HG03139 (cell line): ENCODE measurements at regions not wholly inside any gene's neighbourhood (a gene's known extent, or its start where the extent isn't known, plus 50 kb on each side); places are given as distances from the start of the nearest gene placed in this dataset.
A peak's percentile ranks its signal among the peaks of the same experiment; 100 is the strongest.
"Not testable (repeated sequence)": the region's sequence is repeated elsewhere in the genome, so short reads cannot be mapped to it uniquely, and the experiment has no call there.

ENCODE experiments used
- ATAC-seq: cut with Tn5 transposase; IDR thresholded peaks from one replicate; pipeline ENCODE4 v1.9.1; 2021; ENCODE audit not compliant: unreplicated experiment

GRCh38 chr1:222012816-222013215 lies 270.9 kb upstream of the DUSP10 start:
- ATAC-seq = no peak

GRCh38 chr1:222010306-222010705 lies 268.4 kb upstream of the DUSP10 start:
- ATAC-seq = no peak

GRCh38 chr1:222009105-222009730 lies 267.3 kb upstream of the DUSP10 start:
- ATAC-seq = no peak

- no peak for ATAC-seq
These were observed 264.8 kb upstream of the DUSP10 start for GRCh38 chr1:222006715-222007114.

DNA sequence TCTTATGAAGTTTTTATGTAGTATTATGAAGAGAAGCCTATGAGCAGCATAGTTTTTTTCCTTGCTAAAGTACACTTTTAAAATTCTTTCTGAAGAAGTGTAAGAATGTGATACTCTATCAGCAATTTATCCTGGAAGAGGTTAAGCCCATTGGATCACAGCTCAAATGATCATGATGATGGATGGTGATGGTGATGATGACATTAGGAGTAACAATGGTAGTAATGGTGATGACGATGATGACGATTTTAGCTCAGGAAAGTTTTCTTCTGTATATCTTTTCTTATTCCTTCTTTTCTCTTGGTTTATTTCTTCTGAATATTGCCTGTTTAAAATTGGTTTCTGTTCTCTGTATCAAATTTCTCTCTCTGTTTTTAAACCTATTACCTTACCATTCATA lies 262.9 kb upstream of the DUSP10 start:
- no peak for ATAC-seq

- no peak for ATAC-seq
These were observed 262.1 kb upstream of the DUSP10 start for GRCh38 chr1:222004034-222004433.

DNA sequence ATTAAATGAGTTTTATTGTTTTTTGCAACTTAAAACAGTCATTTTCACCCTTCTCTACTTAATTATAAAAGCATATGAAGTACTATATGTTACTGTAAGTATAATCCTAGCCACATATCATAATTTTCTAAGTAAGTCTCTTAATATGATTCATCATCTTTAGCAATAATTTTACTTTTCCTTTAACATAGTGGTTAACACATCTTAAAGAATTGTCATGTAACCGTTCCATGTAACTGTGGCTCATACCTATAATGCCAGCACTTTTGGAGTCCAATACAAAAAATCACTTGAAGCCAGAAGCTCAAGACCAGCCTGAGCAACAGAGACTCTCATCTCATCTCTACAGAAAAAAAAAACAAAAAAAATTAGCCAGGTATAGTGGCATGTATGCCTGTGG lies 260.6 kb upstream of the DUSP10 start:
- ATAC-seq = no peak

DNA sequence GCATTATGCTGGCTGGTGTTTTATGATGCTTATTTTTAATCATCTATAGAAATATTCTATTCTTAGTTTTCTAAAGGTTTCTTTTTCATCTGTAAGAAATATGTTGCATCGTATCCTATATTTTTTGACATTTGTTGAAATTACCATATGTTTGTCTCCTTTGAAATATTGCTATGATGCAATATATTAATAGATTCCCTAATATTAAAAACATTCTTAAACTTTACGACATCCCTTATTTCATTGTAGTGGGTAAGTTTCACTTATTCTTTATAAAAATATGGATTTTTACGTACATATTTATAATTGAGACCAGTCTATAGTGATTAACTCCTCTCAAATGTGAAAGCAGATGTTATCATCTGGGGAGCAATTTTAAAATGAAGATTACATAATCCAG lies 258.2 kb upstream of the DUSP10 start:
- no peak for ATAC-seq

- ATAC-seq = no peak
These were observed 256.9 kb upstream of the DUSP10 start for GRCh38 chr1:221998781-221999180.

GRCh38 chr1:221998186-221998612 lies 256.3 kb upstream of the DUSP10 start:
- ATAC-seq = no peak

DNA sequence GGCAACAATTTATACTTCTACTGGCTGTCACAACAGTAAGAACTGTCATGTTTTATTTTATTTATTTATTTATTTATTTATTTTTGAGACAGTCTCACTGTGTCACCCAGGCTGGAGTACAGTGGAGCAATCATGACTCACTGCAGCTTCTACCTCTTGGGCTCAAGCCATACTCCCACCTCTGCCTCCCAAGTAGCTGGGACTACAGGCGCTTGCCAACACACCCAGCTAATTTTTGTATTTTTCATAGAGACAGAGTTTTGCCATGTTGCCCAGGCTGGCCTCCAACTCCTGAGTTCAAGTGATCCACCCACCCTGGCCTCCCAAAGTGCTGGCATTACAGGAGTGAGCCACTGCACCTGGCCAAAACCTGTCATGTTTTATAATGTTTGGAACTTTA lies 255.1 kb upstream of the DUSP10 start:
- ATAC-seq = not testable (repeated sequence)

DNA sequence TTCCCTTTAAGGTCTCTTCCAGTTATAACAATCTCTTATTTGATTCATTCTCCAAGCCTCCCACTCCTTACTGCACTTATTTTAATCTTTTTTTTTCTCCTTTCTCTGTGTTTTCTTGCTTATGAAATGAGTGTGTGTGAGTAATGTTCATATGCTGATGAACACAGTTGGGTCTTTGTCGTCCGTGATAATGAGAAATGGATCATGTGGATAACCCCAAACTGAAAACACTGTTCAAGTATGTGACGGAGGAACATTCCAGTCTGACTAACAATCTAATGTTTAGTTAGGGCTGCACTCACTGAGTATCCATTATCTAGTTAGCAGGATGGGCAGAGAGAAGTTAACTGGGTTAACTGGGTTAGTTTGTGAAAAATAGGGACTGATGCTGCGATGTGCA lies 253.1 kb upstream of the DUSP10 start:
- ATAC-seq = no peak

DNA sequence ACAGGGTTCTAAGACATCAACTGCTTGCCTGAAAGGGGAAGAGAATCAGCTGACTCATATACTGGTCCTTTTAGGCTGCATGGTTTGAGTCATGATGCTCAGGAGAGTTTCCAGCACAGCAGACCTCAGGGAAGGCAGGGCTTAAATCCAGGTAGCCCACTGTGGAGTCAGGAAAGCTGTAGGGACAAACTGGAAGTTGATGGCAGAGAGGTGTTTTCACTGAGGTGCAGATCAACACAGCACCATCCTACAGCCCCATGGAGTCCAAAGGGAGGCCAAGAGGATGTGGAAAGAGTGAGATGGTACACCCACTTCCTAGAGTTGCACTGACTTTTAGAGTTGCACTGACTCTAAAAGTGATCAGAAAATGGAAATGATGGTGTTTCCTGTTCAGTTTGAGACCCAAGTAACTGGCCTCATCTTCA lies 252.4 kb upstream of the DUSP10 start:
- peak; percentile 58 for ATAC-seq

GRCh38 chr1:221993444-221993948 lies 251.6 kb upstream of the DUSP10 start:
- no peak for ATAC-seq

- no peak for ATAC-seq
These were observed 250.5 kb upstream of the DUSP10 start for GRCh38 chr1:221992427-221992826.

- ATAC-seq = no peak
These were observed 249.3 kb upstream of the DUSP10 start for GRCh38 chr1:221991221-221991620.

GRCh38 chr1:221989741-221990140 lies 247.9 kb upstream of the DUSP10 start:
- ATAC-seq = no peak

- no peak for ATAC-seq
These were observed 246.9 kb upstream of the DUSP10 start for GRCh38 chr1:221988829-221989228.

DNA sequence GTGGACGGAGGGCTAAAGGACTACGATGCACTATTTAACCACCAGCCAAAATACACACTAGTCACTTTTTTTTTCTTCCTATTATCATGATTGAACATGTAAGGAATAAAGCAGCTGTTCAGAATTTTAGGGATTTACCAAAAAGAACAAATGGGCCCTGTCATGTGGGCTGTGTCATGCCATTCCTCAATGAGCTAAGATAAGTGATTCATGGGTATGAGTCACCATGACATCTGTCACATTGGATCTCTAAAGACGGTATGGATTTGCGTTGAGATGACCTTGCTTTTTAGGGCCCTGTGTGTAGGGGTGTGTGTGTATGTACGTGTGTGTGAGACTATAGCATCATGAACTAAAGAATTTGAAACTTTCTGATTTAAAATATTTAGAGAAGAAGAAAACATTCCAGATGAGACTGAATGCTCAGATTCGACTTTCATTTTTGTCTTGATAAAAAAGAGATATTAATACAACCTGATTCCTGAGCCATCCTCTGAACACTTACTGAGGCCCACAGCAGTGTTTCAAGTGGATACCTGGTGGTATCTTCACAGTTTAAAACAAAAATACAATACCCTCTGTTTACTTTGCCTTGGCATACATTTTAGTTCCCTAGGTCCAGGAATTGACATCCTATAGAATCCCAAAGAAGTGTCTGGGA lies 246.1 kb upstream of the DUSP10 start:
- ATAC-seq = no peak

GRCh38 chr1:221983444-221983843 lies 241.6 kb upstream of the DUSP10 start:
- ATAC-seq = no peak

DNA sequence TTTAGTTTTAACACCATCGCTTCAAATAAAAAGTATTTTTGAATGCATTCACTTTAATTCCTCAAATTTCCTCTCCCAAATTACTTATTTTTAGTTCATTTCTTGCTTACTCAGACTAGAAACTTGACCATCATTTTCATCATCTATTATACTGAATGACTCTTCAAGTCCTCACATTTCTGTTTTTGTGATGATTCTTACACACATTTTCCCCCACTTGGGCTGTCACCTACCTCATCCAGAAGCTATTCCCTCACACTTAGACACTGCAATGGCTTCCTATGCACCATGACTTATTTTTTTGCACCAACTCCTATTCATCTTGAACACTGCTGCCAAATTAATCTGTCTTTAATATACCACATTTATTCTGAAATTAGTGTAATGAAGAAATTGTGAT lies 239.6 kb upstream of the DUSP10 start:
- ATAC-seq = no peak

DNA sequence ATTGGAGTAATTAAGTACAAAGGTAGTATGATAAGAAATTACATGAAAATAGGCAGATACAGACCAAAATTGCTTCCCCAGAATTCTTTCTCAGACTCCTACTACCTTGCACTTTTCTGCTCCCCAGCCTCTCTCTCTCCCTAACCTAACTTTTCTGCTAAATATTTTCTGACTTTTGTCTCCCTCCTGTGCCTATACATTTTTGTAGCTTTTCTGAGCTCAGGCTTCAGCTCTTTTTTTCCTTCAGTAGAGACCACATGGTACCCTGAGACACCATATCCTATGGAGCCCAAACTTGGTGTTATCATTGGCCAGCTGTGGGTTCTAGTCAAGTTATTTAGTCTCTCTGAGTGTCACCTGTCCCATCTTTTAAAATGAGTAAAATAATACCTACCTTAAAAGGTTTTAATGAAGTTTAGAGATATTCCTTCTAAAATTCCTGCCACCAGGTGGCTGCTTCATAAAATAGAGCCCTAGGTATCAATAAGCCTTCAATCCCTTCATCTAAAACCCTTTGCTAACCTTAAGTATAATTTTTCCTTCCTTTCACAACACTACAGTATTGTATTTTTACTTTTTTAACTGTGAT lies 237.6 kb upstream of the DUSP10 start:
- ATAC-seq = no peak
